GM21576 (cell line): ENCODE measurements at regions not wholly inside any gene's neighbourhood (a gene's known extent, or its start where the extent isn't known, plus 50 kb on each side); places are given as distances from the start of the nearest gene placed in this dataset.

Experiments
- ATAC-seq: cut with Tn5 transposase; IDR thresholded peaks from one replicate; pipeline ENCODE4 v1.9.1; 2021; ENCODE audit warnings: mild to moderate bottlenecking, moderate library complexity; ENCODE audit not compliant: unreplicated experiment

DNA sequence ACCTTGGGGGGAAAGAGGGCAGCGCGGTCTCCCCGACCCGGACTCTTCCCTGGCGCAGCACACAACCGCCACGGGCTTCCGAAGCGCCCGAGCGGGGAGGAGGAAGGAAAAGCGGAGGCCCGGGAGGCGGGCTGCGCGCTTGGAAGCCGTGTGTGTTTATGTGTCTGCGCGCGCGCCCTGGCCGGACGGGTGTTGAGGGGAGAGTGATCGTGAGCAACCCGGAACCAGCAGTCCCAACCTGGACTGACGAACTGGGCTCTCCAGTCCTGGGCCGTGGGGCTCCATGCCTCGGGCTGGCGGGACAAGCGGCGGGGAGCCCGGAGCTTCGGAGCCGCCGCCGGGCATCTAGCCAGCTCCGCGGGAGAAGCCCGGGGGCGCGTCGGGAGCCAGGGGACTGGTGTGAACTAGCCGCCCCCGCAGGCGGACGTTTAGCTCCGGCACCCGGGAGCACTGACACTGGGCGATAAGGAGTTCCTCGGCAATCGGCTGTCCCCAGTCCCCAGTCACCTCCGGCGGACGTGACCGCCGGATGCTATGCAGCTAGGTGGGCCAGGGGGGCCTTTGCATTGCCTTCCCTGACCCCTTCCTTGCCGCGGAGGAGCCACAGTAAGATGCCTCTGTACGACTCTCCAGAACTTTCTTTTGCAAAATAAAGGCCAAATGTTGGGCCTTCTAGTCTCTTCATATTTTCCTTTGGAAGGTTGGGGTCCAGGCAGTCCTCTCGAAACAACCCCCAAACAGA, 74.8 kb upstream of the BCOR start:
- no peak for ATAC-seq

DNA sequence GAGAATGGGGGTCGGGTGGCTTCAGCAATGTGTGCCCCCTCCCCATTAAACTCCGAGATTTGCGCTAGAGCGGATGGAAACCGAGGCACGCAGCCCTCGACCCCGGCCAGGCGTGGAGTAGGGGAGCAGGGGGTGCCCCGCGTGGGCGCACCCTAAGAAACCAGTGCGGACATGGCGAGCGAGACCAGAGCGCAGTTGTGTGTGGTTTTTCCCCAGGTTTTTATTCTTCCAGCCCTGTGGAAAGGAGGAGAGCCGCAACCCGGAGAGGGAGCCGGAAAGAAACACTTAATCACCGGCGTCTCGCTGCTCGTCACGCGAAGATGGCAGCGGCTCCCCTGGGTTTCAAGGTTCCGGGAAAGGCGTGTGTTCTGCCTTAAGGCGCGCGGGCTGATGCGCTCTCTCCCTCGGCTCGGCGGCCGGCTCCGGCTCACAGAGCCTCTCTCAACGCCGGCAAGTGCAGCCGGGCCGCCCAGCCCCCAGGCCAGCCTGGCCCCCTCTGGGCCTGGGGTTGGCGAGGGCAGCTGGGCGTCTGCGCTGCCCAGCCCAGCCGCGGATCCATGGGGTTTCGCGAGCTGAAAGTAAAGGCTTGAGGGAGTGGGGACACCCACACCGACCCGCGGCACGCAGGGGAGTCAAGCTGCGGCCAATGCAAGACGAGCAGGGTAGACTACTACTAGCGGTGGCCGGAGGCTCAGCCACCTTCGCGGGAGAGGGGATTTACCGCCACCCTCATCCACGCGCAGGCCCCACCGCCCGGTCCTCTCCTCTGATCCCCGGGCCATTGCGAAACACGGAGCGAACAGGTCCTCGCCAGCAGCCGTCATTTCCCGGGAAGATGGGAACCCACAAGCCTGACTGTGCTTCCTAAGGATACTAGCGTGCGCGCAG, 74.0 kb upstream of the BCOR start:
- no peak for ATAC-seq

DNA sequence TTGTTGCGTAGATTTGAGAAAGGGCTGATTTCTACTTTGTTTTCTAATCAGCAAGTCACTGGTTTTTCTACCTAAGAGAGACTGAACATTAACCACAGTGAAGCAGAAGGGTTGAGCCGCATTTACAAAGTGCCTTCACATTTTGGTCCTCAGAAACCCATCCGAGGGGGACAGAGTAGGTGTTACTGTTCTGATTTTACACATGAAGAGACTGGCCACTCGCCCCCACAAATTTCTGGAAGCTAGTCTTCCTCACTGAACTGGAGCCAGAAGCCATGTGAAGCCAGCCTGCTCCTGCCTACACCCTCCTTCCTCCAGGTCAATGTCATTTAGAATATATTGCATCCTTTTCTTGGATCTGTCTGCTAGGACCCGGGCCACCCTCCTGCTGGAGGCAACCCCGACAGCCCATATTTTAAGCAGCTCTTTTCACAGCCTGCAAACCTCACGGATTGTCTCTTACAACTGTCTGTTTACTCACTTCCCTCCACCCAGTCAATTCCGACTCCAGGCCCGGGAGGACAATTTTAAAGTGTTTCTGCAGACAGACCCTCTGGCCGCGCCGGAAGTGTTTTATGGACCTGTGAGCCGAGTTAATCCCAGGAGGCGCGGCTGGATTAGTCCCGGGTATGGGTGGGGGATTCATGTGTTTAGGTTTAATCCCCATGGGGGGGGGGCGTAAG, 73.2 kb upstream of the BCOR start:
- no peak for ATAC-seq

DNA sequence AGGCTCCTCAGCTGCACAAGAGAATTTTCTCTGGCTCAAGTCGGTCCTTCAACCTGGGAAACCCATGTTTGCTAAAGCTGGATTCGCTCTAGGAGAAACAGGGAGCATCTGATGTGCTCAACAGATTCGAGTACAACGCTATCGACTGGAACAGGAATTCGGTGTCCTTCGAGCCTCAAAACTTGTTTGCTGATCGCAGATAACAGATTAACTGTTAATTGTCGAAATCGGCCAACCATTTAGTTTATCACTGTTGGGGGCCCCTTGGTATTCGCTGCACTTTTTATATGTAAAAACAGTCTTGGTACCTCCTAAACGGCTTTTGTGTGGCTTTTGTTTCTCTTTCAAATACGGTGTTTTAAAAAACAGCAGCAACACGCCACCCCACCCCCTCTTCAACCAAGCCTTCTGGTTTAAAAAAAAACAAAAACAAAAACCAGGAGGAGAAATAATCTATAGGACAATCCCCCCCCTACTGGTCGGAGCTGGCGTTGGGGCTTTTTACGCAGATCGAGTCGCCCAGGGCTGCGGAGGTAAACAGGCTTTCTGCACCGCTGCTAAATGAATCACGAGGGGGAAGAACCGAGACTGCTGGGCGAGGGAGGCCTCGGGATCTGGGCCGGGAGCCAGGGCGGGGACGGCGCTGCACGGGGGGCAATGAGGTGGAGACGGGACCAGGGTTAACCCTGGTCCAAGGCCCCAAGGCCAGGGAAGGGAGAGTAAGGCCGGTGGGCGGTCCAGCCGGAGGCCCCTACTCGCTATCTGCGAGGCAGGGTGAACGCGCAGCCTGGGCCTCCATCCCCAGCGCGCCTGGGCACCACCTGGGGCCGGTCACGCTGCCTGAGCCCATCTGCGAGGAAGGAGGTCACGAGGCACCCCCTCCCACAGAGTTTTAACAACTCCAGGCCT, 71.7 kb upstream of the BCOR start:
- peak; percentile 43 for ATAC-seq

DNA sequence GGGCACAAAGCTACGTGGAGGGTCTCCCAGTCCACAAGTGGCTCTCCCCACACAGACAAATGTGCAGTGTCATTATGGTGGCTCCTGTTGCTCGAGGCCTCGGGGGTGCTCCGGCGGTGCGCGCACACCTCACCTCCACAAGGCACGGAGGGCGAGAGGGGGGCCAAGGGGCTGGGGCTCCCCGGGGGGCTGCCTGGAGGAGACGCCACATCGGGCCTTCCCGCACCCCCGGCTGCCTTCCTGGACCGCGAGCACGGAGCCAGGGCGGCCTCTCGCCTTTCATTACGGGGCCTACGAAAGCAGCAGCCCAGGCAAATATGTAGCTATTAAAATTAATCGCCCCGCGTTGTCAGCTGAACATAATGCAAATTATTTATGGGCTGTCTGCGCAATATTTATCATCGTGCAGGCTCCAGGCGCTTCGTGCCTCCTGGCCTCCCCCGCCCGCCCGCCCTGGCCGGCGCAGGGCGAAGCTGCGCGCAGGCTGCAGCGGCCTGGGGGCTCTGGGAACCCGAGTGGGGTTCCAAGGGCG, 70.8 kb upstream of the BCOR start:
- ATAC-seq = no peak

DNA sequence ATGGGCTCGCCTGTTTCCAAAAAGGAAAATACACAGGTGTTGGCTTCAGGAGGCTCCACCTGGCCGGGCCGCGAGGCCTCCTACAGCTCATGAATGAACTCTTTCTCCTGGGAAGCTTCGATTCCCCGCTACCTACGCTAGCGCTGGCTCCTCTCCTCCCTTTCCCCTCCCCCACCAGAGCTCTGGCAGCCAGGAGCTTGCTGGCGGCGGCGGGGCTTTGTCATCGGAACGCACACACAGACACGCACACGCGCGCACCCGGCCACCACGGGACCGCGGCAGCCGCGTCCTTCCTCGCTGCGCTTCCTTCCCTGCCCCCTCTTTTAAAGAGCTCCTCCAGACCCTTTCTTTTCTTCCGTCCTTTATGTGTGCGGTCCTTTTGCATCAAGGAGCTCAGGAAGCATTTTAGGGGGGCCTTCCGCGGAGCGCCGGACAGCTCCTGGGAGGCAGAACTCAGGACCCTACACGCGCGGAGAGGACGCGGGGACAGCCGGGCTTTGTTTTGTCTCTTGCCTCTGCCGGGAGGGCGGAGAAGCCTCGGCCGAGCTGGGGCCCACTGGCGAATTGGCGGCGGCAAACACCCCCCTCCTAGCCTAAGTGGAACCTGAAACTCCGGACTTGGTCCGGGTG, 70.2 kb upstream of the BCOR start:
- no peak for ATAC-seq

DNA sequence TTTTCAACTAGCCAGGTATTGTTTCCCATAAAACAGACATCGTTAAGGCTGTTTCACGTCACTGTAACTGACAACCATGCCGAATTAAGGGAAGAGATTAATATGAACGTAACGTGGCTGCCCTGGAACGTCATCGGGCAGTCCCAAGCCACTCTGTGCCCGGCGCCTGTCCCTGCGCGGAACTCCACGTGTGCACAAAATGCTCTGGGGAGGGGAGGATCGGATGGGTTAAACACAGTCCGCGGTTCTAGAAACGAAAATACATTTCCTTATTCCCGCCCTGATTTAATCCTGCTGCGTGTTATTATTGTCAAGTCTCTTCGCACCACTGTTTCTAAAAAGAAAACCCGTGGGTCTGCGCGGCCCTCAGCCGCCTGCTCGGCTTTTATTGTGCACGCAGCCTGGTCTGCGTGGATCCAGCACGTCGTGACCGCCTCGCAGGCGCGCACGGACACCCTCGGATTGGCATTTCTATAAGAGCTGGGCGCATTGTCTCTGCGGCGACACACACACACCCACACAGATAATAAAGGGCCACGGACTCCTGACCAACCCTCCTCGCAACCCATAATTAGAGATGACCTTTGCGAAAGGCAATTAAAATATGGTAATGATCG, 69.6 kb upstream of the BCOR start:
- no peak for ATAC-seq

DNA sequence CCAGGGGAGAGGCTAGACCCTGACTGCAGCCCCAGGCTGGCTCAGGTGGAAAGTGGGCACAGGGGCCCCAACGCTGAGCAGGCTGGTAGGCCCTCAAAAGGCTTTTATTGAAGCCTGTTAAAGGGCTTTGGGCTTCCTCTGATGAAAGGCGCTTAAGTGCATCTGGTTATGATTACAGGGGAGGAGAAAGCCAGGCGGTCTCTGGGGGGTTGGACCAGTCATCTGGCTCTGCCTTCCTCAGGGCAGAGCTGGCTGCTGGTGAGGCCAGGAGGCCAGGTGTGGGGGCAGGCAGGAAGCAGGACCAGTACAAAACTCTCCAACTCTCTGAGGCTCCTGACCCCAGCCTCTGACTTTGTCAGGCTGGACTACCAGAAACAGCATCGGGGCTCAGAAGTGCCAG, 68.8 kb upstream of the BCOR start:
- ATAC-seq = no peak

DNA sequence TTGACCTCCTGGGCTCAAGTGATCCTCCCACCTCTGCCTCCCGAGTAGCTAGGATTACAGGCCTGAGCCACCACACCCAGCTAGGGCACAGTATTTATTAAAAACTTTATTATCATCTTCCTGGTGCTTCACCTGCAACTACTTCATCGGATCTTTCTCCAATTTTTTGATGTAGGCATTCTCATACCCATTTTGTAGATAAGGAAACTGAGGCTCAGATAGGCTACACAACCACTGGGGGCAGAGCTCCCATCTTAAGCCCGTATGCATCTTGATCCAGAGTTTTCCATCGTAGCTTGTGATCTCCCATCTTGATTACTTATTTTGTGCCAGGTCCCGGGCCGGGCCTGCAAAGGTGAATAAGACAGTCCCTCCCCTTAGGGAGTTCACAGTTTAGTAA, 68.1 kb upstream of the BCOR start:
- no peak for ATAC-seq

DNA sequence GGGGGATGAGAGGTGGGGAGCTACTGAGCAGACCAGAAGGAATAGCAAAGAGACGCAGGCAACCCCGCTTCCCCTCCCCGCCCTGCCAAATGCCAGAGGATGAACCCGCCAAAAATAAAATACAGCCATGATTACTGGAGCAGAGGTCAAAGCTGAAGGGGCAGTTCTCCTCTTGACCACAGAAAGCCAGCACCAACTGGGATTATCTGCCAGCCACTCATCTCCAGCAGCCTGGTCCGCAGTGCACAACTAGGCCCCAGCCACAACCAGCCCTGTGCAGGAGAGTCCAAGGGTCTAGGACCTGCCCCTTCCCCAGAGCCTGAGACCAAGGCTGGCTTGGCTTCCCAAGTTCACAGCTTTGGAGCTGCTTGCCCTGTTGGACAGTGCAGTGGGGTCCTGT, 67.4 kb upstream of the BCOR start:
- no peak for ATAC-seq

DNA sequence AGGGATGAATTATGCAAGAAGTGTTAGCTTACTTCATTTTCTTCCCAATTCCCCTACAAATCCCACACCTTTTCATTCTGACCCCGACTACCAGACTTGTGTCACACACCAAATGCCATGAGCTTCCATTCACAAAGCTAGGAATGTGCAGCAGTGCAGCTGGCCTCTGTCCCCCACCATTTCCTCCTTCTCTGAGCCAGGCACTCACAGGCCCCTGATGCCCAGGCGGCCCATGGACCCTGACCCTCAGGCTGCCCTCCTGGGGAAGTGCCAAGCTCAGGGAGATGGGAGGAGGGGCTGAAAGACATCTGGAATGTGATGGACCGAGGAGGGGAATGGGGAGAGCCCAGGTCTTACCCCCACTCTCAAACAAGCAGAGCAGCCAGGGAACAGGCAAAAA, 67.0 kb upstream of the BCOR start:
- ATAC-seq = no peak

DNA sequence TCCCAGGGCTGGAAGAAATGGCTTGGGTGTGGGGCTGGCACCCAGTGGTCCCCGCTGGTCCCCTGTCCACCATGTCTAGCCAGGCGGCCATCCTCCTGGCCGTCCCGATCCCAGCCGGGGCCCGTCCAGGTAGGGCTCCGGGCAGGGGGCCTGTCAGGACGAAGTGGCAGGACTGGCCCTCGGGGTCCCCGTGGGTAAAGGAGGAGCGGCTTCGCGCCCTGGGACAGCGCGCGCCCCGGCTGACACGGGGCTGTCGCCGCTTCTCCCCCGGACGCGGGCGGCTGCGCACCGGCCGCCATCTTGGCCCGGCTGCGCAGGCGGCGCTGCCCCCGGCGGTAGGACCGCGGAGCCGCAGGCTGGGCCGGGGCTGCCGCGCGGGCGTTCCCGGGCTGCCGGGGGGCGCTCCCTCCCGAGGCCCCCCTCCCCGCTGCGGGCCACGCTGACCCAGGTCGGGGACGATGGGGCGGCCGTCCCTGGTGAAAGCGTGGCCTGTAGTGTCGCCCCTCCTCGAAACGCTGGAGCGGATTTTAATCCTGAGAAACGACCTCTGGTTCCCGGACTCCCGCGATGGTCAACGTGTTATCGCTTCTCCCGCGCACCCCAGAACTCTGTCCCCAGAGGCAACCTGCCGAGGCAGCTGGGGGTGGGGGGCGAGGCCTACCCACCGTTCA, 60.4 kb upstream of the BCOR start:
- no peak for ATAC-seq

DNA sequence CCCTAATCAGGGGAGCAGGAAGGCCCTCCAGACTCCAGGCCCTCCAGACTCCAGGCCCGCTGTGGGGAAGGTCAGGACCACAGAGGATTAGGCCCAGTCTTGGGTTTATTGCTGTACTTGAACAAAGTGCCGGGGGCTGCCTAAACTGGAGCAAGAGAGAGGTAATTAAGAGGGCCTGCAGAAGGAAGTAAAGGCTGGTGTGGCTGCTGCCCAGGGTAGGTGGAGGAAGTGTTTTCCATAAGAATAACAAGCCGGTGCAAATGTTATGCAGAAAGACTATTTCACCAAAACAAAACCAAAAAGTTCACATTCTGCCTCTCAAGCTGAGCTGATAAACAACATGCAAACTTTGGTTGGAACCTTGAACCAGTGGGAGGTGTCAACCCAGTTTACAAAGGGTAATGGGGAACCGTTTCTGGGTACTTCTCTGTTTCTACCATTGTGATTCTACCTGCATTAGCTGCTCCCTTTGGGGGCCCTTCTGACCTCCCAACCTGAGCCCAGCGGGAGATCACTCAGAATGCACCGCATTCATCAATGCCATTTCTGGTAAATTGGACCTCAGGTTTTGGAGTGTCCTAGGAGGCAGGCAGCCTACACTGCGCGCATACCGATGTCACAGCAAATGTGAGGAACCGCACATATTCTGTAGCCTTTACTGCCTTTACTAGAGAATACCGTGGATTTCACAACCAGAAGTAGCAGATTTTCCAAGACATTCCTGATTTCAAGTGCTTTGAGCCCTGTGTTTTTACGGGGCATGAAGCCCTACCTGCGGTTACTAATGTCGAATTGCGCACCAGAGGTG, 59.7 kb upstream of the BCOR start:
- ATAC-seq = no peak

DNA sequence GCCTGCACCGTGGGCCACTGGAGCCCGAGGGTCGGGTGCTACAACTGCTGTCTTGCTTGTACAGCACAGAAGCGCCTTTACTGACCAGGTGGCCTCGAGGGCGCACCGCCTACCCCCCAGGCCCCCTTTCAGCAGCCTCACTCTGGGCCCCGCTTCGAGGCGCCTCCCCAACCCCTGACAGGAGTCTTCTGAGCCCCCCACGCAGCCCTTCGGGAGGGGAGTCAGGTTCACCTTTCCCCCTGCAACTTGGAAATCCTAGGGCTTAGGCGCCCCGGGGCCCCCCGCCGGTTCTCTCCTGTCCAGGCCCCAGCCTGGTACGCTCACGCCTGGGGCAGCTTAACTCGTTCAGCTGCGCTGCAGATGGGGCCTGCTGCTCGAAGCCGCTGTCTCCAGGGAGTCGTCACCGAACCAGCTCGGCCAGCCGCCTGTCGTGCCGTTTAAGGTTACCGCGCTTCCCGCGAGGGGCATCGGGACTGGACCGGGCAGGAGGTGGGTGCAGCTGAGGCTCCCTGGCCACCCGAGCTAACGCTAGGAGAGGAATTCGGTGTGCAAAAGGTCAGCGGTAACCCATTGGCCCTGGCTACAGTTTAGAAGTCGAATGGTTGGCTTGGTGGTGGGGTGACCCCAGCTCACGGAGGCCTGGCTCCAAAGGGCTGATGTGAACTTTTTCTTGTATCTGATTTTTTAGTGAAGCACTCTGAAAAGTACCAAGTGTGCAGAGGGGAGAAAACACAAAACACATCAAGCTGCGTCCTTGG, 58.9 kb upstream of the BCOR start:
- ATAC-seq = no peak

DNA sequence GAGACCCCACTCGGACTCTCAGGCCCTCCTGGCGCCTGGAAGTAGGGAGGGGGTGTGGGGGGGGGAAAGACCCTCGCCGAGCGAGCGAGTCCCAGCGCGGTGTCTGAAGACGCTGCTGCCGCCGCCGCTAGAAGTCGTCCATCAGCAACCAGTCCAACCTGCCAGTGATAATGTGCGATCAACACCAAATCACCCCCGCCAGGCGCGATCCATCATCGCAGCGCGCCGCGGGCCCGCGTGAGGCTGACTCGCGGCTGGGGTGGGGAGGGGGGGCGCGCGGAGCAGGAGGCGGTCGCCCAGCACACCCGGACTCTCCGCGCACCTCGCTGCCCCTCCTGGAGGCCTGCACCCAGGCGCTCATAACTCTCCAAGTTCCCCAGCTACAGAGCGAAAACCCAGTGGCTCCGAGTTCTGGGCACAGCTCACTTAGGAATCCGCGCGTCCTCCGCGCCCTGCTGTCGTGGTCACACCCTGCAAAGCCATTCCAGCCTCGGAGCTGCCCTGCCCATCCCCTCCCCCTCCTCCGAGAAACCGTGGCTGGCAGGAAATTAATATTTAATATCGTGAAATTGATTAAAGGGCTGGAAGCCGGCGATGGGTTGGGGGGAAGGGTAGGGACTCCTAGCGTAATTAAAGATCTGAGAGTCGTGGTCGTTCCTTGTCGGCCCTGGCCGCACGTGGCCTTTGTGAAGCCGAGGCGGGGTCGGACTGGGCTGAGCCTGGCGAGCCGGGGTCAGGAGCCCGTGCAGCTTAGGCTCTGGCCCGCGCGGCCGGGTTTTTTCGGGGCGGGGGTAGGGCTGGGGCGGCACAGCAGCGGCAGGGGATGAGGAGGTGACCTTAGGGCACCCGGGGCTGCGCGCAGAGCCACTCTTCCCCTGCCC, 58.1 kb upstream of the BCOR start:
- ATAC-seq = no peak

DNA sequence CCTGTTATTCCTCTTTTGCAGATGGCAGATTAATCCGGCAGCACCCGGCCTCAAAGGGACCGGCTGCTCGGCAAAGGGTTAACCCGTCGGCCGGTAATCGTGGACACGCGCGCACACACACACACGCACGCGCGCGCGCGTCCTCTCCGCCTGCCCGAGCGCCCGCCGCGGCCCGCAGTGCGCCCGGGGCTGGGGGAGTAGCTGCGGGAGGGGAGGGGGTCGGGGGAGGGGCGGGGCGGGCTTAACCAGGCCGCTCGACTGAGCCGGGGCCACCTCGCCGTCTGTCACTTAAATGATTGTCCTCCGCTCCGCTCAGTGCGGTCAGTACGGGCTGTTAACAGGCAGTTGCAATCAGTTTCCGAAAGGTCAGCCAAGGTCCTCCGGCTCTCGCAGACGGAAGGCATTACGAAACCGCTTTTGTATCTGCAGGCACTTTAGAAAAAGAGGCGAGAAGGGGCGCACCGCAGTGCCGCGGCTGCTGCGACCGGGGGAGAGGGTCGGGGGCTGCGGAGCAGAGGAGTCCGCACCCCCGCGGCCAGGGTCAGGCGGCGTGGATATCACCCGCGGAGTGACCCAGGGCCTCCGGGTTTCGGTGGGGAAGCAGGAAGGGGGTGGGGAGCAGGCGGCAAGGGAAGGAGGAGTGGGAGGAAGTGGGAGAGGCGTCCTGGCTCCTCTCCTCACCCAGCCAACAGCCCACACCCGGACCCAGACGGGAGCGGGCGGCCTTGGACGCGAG, 57.3 kb upstream of the BCOR start:
- no peak for ATAC-seq
